DMS53 treated with DMSO at 0.1 percent for 48 hours (cell line): ENCODE measurements at regions not wholly inside any gene's neighbourhood (a gene's known extent, or its start where the extent isn't known, plus 50 kb on each side); places are given as distances from the start of the nearest gene placed in this dataset.
"Not testable (repeated sequence)": the region's sequence is repeated elsewhere in the genome, so short reads cannot be mapped to it uniquely, and the experiment has no call there.

Experiments used
- DNase-seq: peaks from one replicate; lab custom pipeline; 2025; ENCODE audit not compliant: unreplicated experiment; lab: John Stamatoyannopoulos, UW

DNA sequence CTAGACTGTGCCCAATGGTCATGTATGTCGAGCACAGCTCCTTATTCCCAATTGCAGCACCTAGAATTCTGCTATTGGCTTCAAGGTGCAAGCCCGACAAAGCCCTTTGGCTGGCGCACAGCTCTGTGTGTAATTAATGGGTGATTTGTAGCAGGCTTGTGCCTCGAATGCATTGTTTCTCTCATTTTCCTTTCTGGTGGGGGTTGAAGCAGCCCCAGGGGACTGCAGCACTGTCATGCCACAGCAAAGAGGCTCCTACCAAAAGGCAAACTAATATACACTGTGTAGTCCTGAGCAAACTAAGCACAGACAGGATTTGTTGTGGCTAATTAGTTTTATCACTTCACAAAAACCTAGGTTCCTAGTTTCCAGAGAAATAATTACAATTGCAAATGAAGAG lies 898.7 kb downstream of the UQCRFS1 start:
- DNase-seq, result no peak

DNA sequence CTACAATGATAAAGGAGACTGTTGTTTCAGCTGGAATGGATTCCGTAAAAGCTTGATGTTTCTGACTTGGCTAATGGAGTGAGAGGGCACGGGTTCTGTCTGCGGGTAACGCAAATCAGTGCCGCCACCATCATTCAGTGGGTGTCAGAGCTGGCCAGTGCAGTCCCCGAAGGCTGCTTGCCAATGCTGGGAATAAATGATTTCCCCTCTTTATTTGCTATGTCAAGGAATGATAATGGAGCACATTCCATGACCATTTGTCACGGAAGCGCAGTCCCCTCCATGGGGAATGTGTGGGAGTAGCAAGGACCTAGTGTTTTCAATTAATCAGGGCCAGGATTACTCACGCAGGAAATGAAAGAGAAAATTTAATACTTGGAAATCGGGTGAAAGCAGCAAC lies 899.3 kb downstream of the UQCRFS1 start:
- no peak for DNase-seq

DNA sequence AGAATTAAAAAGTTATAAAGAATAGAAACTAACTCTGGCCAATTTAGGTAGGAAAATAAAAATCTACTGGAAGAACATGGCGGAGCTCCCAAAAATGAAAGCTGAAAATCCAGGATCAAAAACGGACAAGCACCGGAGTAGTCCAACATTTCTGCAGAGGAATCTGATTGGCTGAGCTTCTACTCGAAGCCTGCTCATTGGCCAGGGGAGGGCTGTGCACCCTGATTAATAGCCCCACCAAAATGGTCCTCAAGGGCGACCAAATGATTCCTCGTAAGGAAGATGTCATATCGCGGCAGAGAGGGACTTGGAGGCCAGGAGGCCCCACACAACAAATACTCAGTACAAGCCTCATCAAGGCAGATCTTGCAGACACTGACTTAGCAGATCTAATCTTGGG lies 900.7 kb downstream of the UQCRFS1 start:
- DNase-seq, result no peak

DNA sequence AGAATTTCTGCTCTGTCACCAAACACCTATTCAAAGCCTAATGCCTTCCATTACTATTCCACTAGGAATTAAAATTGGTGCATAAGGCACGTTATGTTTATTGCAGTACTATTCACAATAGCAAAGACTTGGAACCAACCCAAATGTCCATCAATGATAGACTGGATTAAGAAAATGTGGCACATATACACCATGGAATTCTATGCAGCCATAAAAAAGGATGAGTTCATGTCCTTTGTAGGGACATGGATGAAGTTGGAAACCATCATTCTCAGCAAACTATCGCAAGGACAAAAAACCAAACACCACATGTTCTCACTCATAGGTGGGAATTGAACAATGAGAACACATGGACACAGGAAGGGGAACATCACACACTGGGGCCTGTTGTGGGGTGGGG lies 902.1 kb downstream of the UQCRFS1 start:
- not testable (repeated sequence) for DNase-seq

DNA sequence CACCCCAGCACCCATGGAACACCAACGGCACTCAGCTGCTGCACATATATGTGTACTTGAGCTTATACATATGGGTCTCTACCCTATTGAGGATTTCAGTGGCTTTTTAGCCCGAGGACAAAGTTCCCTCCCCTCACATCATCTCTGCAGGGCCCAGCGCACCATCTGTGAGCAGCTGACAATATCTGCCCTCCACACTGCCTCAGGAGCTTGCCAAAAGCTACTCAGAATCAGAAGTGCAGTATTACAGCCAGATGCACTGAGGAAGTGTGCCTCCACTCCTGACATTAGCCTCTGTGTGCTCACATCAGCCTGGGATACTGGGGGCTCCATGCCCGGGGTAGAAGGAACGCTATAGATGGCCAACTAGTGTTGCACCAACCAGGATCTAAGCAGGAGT lies 903.9 kb downstream of the UQCRFS1 start:
- no peak for DNase-seq

DNA sequence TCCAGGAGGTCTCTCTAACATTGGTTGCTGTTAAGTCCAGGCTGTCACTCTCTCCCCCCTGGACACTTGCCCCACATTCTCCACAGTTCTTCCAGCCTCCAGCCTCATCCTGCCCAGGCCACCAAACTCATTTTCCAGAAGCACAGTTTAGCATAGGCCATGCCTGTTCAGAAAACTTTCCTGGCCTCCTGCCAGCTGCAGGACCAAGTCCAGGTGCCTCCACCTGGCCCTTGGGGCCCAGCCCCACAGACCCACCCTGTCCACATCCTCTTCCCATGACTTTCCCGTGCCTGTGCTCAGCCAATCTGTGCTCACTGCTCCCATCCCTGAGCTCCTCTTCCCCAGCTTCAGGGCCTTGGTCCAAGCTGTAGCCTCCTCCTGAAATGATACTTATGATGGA lies 905.0 kb downstream of the UQCRFS1 start:
- no peak for DNase-seq

DNA sequence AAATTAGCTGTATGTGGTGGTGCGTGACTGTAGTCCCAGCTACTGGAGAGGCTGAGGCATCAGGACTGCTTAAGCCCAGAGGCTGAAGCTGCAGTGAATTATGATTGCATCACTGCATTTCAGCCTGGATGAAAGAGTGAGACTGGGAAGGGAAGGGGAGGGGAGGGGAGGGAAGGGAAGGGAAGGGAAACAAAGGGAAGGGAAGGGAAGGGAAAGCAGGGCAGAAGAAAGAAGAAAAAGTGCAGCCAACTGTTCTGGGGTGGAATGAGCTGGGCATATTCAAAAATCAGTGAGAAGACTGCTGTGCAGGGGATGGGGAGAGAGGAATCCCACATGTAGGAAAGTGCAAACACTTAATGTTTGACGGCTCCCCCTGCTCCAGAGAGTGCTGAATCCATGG lies 905.5 kb downstream of the UQCRFS1 start:
- no peak for DNase-seq

DNA sequence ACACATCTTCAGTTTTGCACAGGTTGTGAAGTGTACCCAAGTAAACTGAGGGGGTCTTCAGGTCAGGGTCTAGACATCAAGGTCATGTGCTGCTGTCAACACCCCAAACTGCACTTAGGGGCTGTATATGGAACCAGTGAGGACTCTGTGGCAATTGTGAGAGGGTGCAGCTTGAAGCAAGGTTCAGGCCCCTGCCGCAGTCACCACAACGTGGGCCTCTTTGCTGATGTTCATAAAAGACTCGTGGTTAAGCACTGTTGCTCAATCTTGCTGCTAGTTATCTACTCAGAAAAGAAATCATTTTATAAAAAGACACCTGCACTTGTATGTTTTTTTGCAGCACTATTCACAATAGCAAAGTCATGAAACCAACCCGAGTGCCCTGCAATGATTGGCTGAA lies 907.4 kb downstream of the UQCRFS1 start:
- no peak for DNase-seq

DNA sequence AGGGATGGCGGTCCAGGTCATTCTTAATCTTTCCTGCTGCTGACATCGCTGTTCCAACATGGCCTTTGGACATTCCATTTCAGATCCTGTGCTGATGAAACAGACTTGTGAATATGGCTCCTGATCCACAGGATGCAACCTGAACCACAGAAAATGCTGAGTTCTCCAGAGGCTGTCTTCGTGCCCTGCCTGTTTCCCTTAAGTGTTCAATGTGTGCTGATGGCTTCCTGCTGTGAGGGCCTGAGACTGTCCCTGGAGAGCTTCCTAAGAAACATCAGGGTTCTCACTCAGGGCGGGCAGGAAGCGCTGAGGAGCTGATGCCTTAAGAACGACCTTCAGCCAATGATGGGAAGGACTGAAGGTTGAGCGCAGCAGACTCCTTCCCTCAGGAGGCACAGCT lies 909.4 kb downstream of the UQCRFS1 start:
- DNase-seq, result no peak

DNA sequence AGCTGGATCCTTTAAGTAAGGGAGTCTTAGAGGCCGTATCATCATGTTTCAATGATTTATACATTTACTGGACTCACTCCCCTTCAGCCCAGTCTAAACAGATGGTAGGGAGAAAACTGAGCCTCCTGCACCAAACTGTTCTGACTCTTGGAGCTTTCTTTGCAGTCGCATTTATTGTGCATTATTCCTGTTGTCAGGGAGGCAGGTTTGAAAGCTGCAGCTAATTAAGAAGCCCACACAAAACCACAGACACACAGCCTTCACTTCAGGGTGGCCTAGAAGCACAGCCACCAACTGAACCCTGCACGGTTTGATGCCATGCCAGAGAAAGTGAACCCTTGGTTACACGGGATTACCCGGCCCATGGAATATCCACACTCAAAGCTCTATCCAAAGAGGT lies 911.0 kb downstream of the UQCRFS1 start:
- no peak for DNase-seq

DNA sequence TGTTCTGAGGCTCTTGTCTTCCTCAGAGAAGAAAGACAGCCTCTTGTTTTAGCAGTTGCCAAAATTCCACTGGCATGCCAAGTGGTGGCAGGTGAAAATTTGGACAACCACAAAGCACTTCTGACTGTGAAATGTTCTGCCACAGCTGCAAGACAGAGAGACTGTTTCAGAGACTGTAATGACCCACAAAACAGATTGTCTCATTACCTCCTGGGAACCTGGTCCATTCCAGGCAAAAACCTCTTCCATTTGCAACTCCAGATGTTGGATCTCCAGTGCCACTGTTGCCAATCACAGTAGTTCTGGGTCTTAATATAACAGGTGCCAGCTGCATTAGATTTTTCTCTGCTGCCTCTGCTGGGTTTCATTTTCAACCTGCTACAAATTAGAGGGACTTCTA lies 911.5 kb downstream of the UQCRFS1 start:
- no peak for DNase-seq

DNA sequence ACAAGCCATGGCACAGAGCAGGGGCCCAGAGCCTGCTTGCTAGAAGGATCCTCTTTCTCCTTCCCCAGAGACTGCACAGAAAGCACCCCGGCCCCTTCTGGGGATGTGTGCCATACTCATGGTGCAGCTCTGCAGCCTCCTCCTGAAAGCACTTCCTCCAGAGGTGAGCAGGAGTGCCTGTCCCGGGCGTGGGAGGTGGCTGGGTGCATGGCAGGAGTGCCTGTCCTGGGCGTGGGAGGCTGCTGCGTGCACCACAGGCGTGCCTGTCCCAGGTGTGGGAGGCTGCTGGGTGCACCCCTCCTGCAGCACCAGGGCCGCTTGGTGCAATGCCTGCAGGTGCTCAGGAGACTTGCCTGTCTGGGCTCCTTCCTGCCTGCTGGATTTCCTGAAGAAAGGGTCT lies 913.3 kb downstream of the UQCRFS1 start:
- no peak for DNase-seq

DNA sequence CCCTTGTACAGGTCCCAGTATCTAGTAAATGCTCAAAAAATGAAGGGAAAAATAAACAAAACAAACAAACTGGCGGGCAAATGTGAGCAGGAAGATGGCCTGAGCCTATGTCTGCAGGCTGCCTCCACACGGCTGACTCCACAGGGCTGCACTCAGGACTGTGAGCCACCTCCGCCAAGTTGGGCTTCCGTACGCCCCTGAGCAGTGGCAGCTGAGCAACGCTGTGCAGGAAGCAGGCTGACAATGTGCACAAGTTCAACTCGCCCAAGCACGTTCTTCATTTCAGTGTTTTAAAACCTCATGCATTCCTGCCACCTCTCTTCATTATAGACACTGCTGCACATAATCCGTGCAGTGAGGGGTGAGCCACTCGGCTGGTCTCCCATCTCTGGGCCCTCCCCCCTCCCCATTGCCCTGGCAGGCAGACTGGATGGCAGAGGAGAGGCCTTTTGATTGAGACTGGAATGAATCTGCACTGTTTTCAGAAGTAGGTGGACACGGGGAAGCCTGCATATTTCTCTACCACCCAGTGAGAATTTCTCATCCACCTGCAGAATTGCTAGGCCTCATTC lies 915.3 kb downstream of the UQCRFS1 start:
- DNase-seq, result no peak

DNA sequence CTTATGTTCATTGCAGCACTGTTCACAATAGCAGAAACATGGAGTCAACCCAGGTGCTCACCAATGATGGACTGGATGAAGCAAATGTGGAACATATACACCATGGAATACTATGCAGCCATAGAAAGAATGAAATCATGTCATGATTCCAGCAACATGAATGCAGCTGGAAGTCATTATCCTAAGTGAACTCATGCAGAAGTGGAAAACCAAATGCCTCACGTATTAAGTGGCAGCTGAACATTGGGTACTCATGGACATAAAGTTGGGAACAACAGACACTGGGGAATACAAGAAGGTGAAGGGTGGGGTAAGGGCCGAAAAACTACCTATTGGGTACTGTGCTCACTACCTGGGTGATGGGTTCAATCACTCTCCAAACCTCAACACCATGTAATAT lies 915.9 kb downstream of the UQCRFS1 start:
- no peak for DNase-seq

DNA sequence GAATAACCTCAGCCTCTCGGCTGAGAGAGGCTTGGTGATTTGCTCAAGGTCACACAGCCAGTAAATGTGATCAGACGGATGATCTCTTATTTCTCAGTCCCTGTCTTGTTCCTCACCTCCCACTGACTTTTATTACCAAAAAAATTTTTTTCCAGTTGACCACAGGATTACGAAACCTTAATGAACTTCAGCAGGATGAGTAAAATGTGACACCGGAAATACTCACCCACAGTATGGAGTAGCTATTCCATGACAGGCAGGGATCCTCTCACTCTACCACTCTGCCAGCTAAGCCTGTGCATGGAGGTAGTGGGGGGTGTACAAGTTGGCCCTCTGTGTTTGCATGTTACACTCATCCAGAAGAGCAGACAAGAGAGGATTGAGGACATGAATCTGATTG lies 916.4 kb downstream of the UQCRFS1 start:
- no peak for DNase-seq

DNA sequence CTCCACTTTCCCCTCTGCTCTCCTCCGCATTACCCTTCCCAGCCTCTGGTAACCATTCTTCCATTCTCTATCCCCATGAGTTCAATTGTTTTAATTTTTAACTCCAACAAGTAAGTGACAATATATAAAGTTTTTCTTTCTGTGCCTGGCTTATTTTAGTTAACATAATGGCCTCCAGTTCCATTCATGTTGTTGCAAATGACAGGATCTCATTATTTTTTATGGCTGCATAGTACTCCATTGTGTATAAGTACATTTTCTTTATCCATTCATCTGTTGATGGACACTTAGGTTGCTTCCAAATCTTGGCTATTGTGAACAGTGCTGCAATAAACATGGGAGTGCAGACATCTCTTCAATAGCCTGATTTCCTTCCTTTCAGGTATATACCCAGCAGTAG lies 918.0 kb downstream of the UQCRFS1 start:
- DNase-seq, result not testable (repeated sequence)

DNA sequence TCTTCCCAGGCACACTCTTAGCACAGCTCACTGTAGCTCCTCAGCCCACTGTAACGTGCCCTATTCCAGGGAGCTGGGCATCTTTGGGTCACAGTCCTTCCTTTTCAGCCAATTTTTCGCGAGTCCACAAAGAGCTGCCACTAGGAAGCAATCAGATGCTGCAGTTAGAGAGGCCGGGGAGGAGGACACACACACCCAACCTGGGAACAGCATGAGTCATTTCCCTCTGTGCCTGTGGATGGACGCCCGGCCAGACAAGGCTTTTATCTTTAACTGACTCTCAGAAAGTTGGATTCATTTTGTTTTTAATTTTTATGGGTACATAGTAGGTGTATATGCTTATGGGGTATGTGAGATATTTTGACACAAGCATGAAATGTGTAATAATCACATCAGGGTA lies 918.6 kb downstream of the UQCRFS1 start:
- no peak for DNase-seq

DNA sequence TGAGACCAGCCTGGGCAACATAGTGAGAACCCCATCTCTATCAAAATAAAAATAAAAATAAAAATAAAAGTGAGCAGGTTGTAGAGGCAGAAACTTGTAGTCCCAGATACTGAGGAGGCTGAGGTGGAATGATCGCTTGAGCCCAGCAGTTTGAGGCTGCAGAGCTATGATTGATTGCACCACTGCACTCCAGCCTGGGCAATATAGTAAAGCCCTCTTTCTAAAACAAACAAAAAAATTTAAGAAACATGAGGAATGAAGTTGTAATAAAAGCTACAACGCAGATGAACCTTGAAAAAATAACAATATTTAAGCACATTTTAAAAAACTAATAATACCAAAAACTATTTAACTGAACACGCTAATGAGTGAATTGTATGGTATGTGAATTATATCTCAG lies 919.3 kb downstream of the UQCRFS1 start:
- no peak for DNase-seq

DNA sequence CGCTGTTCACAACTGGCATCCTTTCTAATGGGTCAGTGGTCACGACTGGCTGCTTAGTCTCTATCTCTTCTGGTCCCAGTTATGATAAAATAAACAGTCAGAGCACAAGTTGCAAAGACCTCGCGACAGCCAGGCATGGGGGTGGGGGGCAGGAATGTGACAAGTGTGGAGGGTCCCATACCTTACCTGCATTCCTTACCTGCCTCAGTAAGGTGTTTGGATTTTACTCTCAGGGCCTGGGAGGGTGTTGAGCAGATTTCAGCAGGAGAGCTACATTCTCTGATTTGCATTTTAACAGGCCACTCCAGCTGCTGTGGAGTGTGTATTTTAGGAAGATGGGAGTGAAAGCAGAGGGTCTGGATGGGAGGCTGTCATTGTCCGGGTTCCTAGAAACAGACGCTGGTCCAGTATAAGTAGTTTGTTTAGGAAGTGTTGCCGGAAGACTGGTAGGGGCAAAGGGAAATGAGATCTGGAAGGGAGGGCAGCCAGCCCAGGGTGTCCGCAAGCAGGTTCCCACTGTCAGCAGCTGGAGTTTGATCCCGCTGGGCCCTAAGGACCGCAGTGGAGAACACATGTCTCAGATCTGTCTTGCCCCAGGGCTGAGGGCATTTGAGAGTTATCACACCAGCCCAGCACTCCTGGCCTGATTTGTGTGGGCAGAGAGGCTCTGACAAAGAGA lies 920.0 kb downstream of the UQCRFS1 start:
- no peak for DNase-seq

DNA sequence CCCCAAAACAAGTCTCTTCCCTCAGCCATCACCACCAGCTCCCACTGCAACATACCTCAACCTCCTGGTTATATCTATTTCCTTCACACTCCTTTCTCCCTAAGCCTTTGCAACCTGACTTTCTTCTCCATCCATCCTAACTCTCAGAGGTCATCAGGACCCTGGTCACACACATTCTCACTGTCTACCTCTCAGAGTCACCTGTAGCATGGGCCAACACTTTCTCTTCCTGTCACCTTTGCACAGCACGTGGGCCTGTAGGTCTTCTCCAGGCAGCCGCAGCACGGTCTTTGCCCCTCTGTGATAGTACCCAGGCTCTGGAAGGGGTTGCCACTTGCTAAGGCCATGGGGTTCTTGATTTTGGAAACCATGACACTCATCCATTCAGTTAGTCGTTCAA lies 921.1 kb downstream of the UQCRFS1 start:
- DNase-seq, result no peak

DNA sequence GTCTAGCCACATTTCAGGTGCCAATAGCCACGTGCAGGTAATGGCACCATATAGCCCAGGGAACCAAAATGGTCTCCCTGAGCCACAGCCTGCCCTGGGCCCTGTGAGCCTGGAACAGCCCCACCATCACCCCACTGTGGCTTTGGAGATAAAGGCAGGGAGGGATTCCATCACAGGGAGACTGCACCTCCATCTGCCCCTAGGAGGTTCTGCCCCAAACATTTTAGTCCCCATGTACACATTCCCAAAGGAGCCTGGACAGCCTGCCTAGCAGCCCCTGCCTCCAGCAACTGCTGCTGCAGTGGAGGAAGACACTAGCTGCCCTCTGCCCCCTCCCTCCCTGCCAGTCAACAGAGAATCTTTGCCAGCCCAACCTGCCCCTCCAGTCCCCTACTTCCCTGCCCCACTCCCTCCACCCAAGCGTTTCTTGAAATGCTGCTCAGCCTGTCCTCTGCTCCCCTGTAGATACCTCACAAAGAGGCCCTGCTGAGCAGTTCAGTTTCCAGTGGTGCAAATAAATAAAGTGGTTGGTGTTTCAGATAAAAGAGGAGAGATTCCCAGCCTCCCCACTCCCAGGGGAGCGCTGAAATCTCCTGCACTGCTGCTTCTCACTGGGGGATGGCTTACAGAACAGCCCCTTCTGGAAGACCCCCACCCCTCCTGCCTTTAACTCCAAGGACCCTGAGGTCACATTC lies 921.8 kb downstream of the UQCRFS1 start:
- no peak for DNase-seq

DNA sequence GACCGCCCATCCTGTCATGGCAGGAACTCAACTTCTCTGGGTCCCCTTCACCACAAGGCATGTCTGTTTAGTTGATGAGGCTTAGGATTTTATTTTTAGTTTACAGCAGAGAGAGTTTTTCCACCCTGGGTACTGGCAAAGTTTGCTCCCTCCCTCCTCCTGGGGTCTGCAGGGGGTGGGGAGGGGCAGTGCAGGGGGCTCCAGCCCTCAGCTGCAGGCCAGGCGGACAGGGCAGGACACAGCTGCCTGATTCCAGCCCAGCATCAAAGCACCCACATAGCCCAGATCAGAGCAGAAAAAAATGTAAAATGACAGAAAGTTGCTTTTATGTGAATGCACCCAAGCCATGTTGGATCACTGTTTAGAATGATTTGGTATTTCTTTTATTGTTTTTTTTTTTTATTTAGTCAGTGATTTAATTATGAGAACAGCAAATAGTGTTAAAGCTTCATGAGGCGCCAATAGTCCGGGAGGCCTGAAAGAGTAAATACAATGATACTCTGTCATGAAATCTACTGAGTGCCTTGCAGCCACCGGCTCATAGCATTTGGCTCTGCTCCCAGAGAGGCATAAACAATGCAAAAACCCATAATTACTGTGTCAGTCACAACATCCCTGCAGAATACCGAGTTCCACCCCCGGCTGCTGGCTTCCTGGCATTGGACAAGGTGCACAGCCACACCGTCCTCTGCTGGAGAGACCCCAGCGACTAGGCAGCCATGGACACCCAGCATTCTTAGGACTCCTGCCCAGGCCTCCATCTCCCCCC lies 923.5 kb downstream of the UQCRFS1 start:
- no peak for DNase-seq
